SJCRH30 (cell line): ENCODE measurements at regions not wholly inside any gene's neighbourhood (a gene's known extent, or its start where the extent isn't known, plus 50 kb on each side); places are given as distances from the start of the nearest gene placed in this dataset.

Source experiments
- DNase-seq, 2 experiments: peaks; one replicate each; pipeline ENCODE4 v3.0.0-alpha.2; 2015 to 2020
- H3K27ac ChIP-seq: fragments of 250-450 bp; sonication (Bioruptor Pico); 2 replicates; pipeline ENCODE4 v1.5.1; 2020; ENCODE audit warnings: mild to moderate bottlenecking, moderate library complexity
- H3K27me3 ChIP-seq: fragments of 250-450 bp; sonication (Bioruptor Pico); 2 replicates; pipeline ENCODE4 v1.5.1; 2020; ENCODE audit warnings: mild to moderate bottlenecking, moderate library complexity
- H3K36me3 ChIP-seq: fragments of 250-450 bp; sonication (Bioruptor Pico); 2 replicates; pipeline ENCODE4 v1.5.1; 2020; ENCODE audit warnings: mild to moderate bottlenecking, moderate library complexity
- H3K4me1 ChIP-seq: fragments of 250-450 bp; sonication (Bioruptor Pico); 2 replicates; pipeline ENCODE4 v1.5.1; 2020; ENCODE audit warnings: mild to moderate bottlenecking, moderate library complexity
- H3K4me3 ChIP-seq: fragments of 250-450 bp; sonication (Bioruptor Pico); 2 replicates; pipeline ENCODE4 v1.5.1; 2020; ENCODE audit warnings: mild to moderate bottlenecking, moderate library complexity
- H3K9me3 ChIP-seq: fragments of 250-450 bp; sonication (Bioruptor Pico); replicated peaks from 2 replicates; pipeline ENCODE4 v1.5.1; 2020; ENCODE audit warnings: mild to moderate bottlenecking, moderate library complexity

GRCh38 chr3:80068459-80068858 is 300.7 kb upstream of the ROBO1 start:
- DNase-seq: no peak
- Histone ChIP-seq H3K9me3 (no peaks in the 10 kb centered on the region), H3K27me3 (no peaks in the 10 kb centered on the region), H3K4me1 (no peaks in the 10 kb centered on the region), H3K27ac (no peak overlapping the region), H3K4me3 (no peak overlapping the region), H3K36me3 (no peaks in the 10 kb centered on the region)

GRCh38 chr3:80063535-80063934 is 295.7 kb upstream of the ROBO1 start:
- no peaks in the 10 kb centered on the region for H3K9me3 ChIP-seq
- no peaks in the 10 kb centered on the region for H3K27me3 ChIP-seq
- no peak for DNase-seq
- no peak overlapping the region for H3K27ac ChIP-seq
- H3K4me1 ChIP-seq: no peaks in the 10 kb centered on the region
- no peaks in the 10 kb centered on the region for H3K36me3 ChIP-seq
- no peak overlapping the region for H3K4me3 ChIP-seq

- Histone ChIP-seq H3K36me3 (no peaks in the 10 kb centered on the region), H3K27ac (no peak overlapping the region), H3K9me3 (no peaks in the 10 kb centered on the region), H3K4me1 (no peaks in the 10 kb centered on the region), H3K4me3 (no peak overlapping the region), H3K27me3 (no peaks in the 10 kb centered on the region)
- no peak for DNase-seq
Measured at GRCh38 chr3:80060664-80061063, 292.9 kb upstream of the ROBO1 start.

GRCh38 chr3:80055306-80055705 is 287.5 kb upstream of the ROBO1 start:
- Histone ChIP-seq H3K36me3 (no peaks in the 10 kb centered on the region), H3K27me3 (no peaks in the 10 kb centered on the region), H3K4me1 (no peaks in the 10 kb centered on the region; the same call in 1 of the 2 replicates), H3K4me3 (no peak overlapping the region), H3K27ac (no peak overlapping the region), H3K9me3 (no peaks in the 10 kb centered on the region)
- DNase-seq: no peak

GRCh38 chr3:80052271-80052670 is 284.5 kb upstream of the ROBO1 start:
- Histone ChIP-seq H3K27me3 (no peaks in the 10 kb centered on the region), H3K4me3 (no peak overlapping the region), H3K36me3 (no peaks in the 10 kb centered on the region), H3K4me1 (no peaks in the 10 kb centered on the region; the same call in 1 of the 2 replicates), H3K27ac (no peak overlapping the region), H3K9me3 (no peaks in the 10 kb centered on the region)
- no peak for DNase-seq

- no peak overlapping the region for H3K27ac ChIP-seq
- no peak overlapping the region for H3K4me3 ChIP-seq
- H3K9me3 ChIP-seq: no peaks in the 10 kb centered on the region
- no peaks in the 10 kb centered on the region; the same call in 1 of the 2 replicates for H3K4me1 ChIP-seq
- no peak for DNase-seq
- no peaks in the 10 kb centered on the region for H3K27me3 ChIP-seq
- H3K36me3 ChIP-seq: no peaks in the 10 kb centered on the region
Measured at GRCh38 chr3:80051602-80051962, 283.8 kb upstream of the ROBO1 start.

- H3K27ac ChIP-seq: no peak overlapping the region
- H3K27me3 ChIP-seq: no peaks in the 10 kb centered on the region
- no peaks in the 10 kb centered on the region for H3K36me3 ChIP-seq
- no peak for DNase-seq
- H3K4me3 ChIP-seq: no peak overlapping the region
- no peaks in the 10 kb centered on the region; the same call in 1 of the 2 replicates for H3K4me1 ChIP-seq
- H3K9me3 ChIP-seq: no peaks in the 10 kb centered on the region
Measured at GRCh38 chr3:80050826-80051601, 283.2 kb upstream of the ROBO1 start.

GRCh38 chr3:80043226-80043625 is 275.4 kb upstream of the ROBO1 start:
- H3K4me1 ChIP-seq: no peaks in the 10 kb centered on the region
- H3K9me3 ChIP-seq: no peaks in the 10 kb centered on the region
- no peak overlapping the region for H3K27ac ChIP-seq
- no peak for DNase-seq
- no peaks in the 10 kb centered on the region for H3K27me3 ChIP-seq
- H3K4me3 ChIP-seq: no peak overlapping the region
- no peaks in the 10 kb centered on the region for H3K36me3 ChIP-seq

GRCh38 chr3:80040067-80040466 is 272.3 kb upstream of the ROBO1 start:
- Histone ChIP-seq H3K27me3 (no peaks in the 10 kb centered on the region), H3K4me1 (no peaks in the 10 kb centered on the region), H3K27ac (no peak overlapping the region), H3K4me3 (no peak overlapping the region), H3K9me3 (no peaks in the 10 kb centered on the region), H3K36me3 (no peaks in the 10 kb centered on the region)
- no peak for DNase-seq

- Histone ChIP-seq H3K27me3 (no peaks in the 10 kb centered on the region), H3K9me3 (no peaks in the 10 kb centered on the region), H3K27ac (no peak overlapping the region), H3K4me3 (no peak overlapping the region), H3K4me1 (no peaks in the 10 kb centered on the region), H3K36me3 (no peaks in the 10 kb centered on the region)
- no peak for DNase-seq
Measured at GRCh38 chr3:80036176-80036575, 268.4 kb upstream of the ROBO1 start.

GRCh38 chr3:80035021-80035420 is 267.2 kb upstream of the ROBO1 start:
- H3K4me3 ChIP-seq: no peak overlapping the region
- H3K27ac ChIP-seq: no peak overlapping the region
- no peaks in the 10 kb centered on the region for H3K4me1 ChIP-seq
- DNase-seq: no peak
- H3K36me3 ChIP-seq: no peaks in the 10 kb centered on the region
- H3K27me3 ChIP-seq: no peaks in the 10 kb centered on the region
- no peaks in the 10 kb centered on the region for H3K9me3 ChIP-seq

- no peaks in the 10 kb centered on the region for H3K27me3 ChIP-seq
- H3K4me1 ChIP-seq: no peaks in the 10 kb centered on the region
- no peak for DNase-seq
- no peaks in the 10 kb centered on the region for H3K36me3 ChIP-seq
- H3K4me3 ChIP-seq: no peak overlapping the region
- H3K27ac ChIP-seq: no peak overlapping the region
- no peaks in the 10 kb centered on the region for H3K9me3 ChIP-seq
Measured at GRCh38 chr3:80023010-80023409, 255.2 kb upstream of the ROBO1 start.

GRCh38 chr3:80018375-80018774 is 250.6 kb upstream of the ROBO1 start:
- DNase-seq: no peak
- H3K36me3 ChIP-seq: no peaks in the 10 kb centered on the region
- H3K27ac ChIP-seq: no peak overlapping the region
- H3K27me3 ChIP-seq: no peaks in the 10 kb centered on the region
- no peak overlapping the region for H3K4me3 ChIP-seq
- H3K4me1 ChIP-seq: 0 out of 2 replicates have a peak, but pooled peaks cover 2% of the 10 kb centered on the region
- H3K9me3 ChIP-seq: no peaks in the 10 kb centered on the region

GRCh38 chr3:80017369-80017768 is 249.6 kb upstream of the ROBO1 start:
- H3K36me3 ChIP-seq: no peaks in the 10 kb centered on the region
- H3K27ac ChIP-seq: no peak overlapping the region
- H3K27me3 ChIP-seq: no peaks in the 10 kb centered on the region
- 0 out of 2 replicates have a peak, but pooled peaks cover 2% of the 10 kb centered on the region for H3K4me1 ChIP-seq
- no peak overlapping the region for H3K4me3 ChIP-seq
- no peaks in the 10 kb centered on the region for H3K9me3 ChIP-seq
- DNase-seq: no peak

GRCh38 chr3:80014576-80014975 is 246.8 kb upstream of the ROBO1 start:
- H3K9me3 ChIP-seq: no peaks in the 10 kb centered on the region
- no peaks in the 10 kb centered on the region for H3K36me3 ChIP-seq
- no peak for DNase-seq
- H3K4me1 ChIP-seq: 0 out of 2 replicates have a peak, but pooled peaks cover 2% of the 10 kb centered on the region
- H3K4me3 ChIP-seq: no peak overlapping the region
- H3K27ac ChIP-seq: no peak overlapping the region
- no peaks in the 10 kb centered on the region for H3K27me3 ChIP-seq

- Histone ChIP-seq H3K27me3 (no peaks in the 10 kb centered on the region), H3K9me3 (no peaks in the 10 kb centered on the region), H3K27ac (no peak overlapping the region), H3K4me1 (no peaks in the 10 kb centered on the region), H3K4me3 (no peak overlapping the region), H3K36me3 (no peaks in the 10 kb centered on the region)
- no peak for DNase-seq
Measured at GRCh38 chr3:80010021-80010571, 242.3 kb upstream of the ROBO1 start.
